ENCODE measurements at regions not wholly inside any gene's neighbourhood (a gene's known extent, or its start where the extent isn't known, plus 50 kb on each side); places are given as distances from the start of the nearest gene placed in this dataset.

DNA sequence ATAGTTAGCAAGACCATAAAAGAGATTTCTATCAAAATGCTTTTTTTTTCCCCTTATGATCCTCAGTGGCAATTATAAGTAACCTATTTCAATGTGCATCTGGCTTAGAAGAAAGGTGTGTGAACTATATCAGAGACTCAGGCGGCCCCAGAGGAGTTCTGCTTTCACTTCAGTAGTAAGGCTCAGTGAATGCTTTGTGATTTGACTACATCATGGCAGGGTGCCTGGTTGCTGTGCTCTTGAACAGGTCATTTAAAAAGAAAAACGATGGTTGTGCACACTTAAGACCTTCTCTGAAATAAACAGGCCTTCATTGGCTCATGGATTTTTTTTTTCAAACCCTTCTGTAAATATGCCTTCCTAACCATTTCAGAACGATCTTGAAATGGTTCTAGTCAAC, 400.4 kb upstream of the RARB start:
- Mint-ChIP-seq H3K27ac (ENCODE audit: unreplicated experiment) (no peak overlapping the region), H3K9me3 (ENCODE audit: unreplicated experiment) (no peaks in the 10 kb centered on the region), H3K4me3 (ENCODE audit: unreplicated experiment) (no peak overlapping the region), H3K36me3 (ENCODE audit: unreplicated experiment) (no peaks in the 10 kb centered on the region), H3K27me3 (ENCODE audit: unreplicated experiment) (no peaks in the 10 kb centered on the region), H3K4me1 (ENCODE audit: unreplicated experiment) (peaks cover 3% of the 10 kb centered on the region)
- TF ChIP-seq, protein P1, sequence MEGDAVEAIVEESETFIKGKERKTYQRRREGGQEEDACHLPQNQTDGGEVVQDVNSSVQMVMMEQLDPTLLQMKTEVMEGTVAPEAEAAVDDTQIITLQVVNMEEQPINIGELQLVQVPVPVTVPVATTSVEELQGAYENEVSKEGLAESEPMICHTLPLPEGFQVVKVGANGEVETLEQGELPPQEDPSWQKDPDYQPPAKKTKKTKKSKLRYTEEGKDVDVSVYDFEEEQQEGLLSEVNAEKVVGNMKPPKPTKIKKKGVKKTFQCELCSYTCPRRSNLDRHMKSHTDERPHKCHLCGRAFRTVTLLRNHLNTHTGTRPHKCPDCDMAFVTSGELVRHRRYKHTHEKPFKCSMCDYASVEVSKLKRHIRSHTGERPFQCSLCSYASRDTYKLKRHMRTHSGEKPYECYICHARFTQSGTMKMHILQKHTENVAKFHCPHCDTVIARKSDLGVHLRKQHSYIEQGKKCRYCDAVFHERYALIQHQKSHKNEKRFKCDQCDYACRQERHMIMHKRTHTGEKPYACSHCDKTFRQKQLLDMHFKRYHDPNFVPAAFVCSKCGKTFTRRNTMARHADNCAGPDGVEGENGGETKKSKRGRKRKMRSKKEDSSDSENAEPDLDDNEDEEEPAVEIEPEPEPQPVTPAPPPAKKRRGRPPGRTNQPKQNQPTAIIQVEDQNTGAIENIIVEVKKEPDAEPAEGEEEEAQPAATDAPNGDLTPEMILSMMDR (IDR thresholded peaks at IDR 0.05): no peak
- no peak for DNase-seq (ENCODE audit: extremely low spot score, unreplicated experiment)

DNA sequence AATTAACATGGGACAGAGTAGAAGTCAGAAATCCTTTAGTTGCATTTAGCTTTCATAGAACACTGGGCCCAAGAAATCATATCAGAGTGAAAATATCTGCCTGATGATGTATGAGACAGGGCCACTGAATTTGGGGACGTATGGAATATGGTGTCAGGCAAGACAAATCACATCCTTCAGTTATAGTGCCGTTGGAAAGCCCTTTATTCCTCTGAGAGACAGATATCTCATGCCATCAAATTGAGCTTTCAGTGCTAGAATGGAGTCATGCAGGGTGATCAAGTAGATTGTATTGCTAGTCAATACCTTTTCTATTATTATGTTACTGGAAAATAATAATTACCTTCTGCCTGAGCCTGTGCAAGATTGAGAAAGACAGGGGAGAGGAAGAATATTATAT, 398.2 kb upstream of the RARB start:
- no peak overlapping the region for H3K27ac Mint-ChIP-seq (ENCODE audit: unreplicated experiment)
- H3K36me3 Mint-ChIP-seq (ENCODE audit: unreplicated experiment): no peaks in the 10 kb centered on the region

DNA sequence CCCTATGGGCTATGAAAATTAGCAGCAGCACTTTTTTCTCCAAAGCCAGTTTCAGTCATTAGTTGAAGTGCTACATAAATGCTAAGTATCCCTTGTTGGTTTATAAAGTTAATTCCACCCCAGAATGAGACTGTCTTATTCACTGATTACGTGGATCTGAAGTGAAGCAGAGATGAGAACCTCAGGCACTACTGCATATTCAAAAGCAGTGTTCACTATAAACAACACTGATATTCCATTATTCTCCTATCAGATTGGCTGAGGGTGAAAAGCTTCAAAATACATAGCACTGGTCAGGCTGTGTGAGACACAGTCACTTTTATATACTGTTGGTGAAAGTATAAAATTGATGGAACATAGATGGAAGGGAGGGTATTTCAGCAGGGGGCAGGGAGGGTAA, 395.7 kb upstream of the RARB start:
- Mint-ChIP-seq H3K4me1 (ENCODE audit: unreplicated experiment) (peaks cover 22% of the 10 kb centered on the region), H3K9me3 (ENCODE audit: unreplicated experiment) (no peaks in the 10 kb centered on the region), H3K36me3 (ENCODE audit: unreplicated experiment) (no peaks in the 10 kb centered on the region), H3K27me3 (ENCODE audit: unreplicated experiment) (no peaks in the 10 kb centered on the region), H3K27ac (ENCODE audit: unreplicated experiment) (no peak overlapping the region), H3K4me3 (ENCODE audit: unreplicated experiment) (no peak overlapping the region)
- TF ChIP-seq, protein P1 (IDR thresholded peaks at IDR 0.05): no peak
- no peak for DNase-seq (ENCODE audit: extremely low spot score, unreplicated experiment)

More for the DNA sequence above, 398.2 kb upstream of the RARB start:
- no peaks in the 10 kb centered on the region for H3K27me3 Mint-ChIP-seq (ENCODE audit: unreplicated experiment)
- DNase-seq (ENCODE audit: extremely low spot score, unreplicated experiment): no peak
- TF ChIP-seq, protein P1 (IDR thresholded peaks at IDR 0.05): no peak
- H3K9me3 Mint-ChIP-seq (ENCODE audit: unreplicated experiment): no peaks in the 10 kb centered on the region
- no peak overlapping the region for H3K4me3 Mint-ChIP-seq (ENCODE audit: unreplicated experiment)
- H3K4me1 Mint-ChIP-seq (ENCODE audit: unreplicated experiment): peaks cover 3% of the 10 kb centered on the region

DNA sequence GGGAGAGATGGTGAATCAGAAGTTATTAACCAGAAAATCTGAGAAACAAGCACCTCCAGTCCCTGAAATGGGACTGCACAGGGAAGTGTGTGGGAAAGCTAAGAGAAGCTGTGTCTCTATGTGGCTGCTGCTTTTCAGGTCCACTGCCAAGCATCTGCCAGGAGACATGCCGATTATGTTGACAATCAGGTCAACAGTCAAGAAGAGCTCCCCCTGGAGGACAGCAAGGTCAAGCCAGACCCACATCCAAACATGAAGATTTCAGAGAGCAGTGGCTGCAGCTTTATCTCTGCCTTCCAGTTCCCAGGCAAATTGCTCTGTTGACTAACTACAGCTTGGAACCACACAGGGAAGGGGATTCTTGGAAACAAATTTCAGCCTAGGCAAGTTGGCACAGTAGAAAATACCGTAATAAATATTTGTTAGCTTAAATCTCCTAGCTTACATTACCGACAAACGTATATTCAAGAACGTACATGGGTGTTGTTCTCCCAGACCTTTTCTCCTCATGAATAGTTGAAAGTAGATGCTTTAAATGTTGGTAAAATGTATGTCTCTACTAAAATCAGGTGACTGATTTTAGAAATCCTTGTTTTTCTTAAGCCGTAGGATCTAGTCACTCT, 394.5 kb upstream of the RARB start:
- H3K36me3 Mint-ChIP-seq (ENCODE audit: unreplicated experiment): no peaks in the 10 kb centered on the region
- H3K4me1 Mint-ChIP-seq (ENCODE audit: unreplicated experiment): peaks cover 34% of the 10 kb centered on the region
- H3K4me3 Mint-ChIP-seq (ENCODE audit: unreplicated experiment): no peak overlapping the region
- no peak for DNase-seq (ENCODE audit: extremely low spot score, unreplicated experiment)
- TF ChIP-seq, protein P1 (IDR thresholded peaks at IDR 0.05): peak; percentile 54
- H3K27me3 Mint-ChIP-seq (ENCODE audit: unreplicated experiment): no peaks in the 10 kb centered on the region
- H3K9me3 Mint-ChIP-seq (ENCODE audit: unreplicated experiment): no peaks in the 10 kb centered on the region
- H3K27ac Mint-ChIP-seq (ENCODE audit: unreplicated experiment): no peak overlapping the region

DNA sequence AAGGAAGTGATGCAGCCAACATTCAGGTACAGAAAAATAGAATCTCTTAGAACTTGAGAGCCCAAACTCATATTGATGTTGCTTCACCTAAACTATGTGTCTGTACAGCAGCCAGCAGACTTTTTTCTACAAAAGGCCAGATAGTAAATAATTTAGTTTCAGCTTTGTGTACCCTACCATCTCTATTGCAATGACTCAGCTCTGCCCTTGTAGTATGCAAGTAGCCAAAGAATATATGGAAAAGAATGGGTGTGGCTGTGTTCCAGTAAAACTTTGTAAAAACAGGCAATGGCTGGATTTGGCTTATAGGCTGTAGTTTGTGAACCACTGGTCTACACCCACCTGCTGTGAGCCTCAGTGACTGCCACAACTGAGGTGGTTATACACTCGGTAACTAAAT, 392.5 kb upstream of the RARB start:
- no peaks in the 10 kb centered on the region for H3K9me3 Mint-ChIP-seq (ENCODE audit: unreplicated experiment)
- H3K27ac Mint-ChIP-seq (ENCODE audit: unreplicated experiment): peak overlapping the region; percentile 91
- peaks cover 52% of the 10 kb centered on the region for H3K4me1 Mint-ChIP-seq (ENCODE audit: unreplicated experiment)
- H3K27me3 Mint-ChIP-seq (ENCODE audit: unreplicated experiment): no peaks in the 10 kb centered on the region
- H3K36me3 Mint-ChIP-seq (ENCODE audit: unreplicated experiment): no peaks in the 10 kb centered on the region
- H3K4me3 Mint-ChIP-seq (ENCODE audit: unreplicated experiment): no peak overlapping the region
- DNase-seq (ENCODE audit: extremely low spot score, unreplicated experiment): no peak
- TF ChIP-seq, protein P1 (IDR thresholded peaks at IDR 0.05): no peak

Data from osteocyte (in vitro differentiated cells).